Brain microvascular endothelial cell (primary cell): ENCODE measurements at regions not wholly inside any gene's neighbourhood (a gene's known extent, or its start where the extent isn't known, plus 50 kb on each side); places are given as distances from the start of the nearest gene placed in this dataset.

ENCODE experiments used
- DNase-seq: peaks from one replicate; pipeline ENCODE4 v3.0.0-alpha.2; 2020
- H3K27ac ChIP-seq: fragments of 250-450 bp; sonication (Bioruptor Pico); 2 replicates; pipeline ENCODE4 v1.5.1; 2020; ENCODE audit warnings: mild to moderate bottlenecking, moderate library complexity
- H3K27me3 ChIP-seq: fragments of 250-450 bp; sonication (Bioruptor Pico); replicated peaks from 2 replicates; pipeline ENCODE4 v1.5.1; 2020; ENCODE audit warnings: mild to moderate bottlenecking
- H3K36me3 ChIP-seq: fragments of 250-450 bp; sonication (Bioruptor Pico); replicated peaks from 2 replicates; pipeline ENCODE4 v1.5.1; 2020; ENCODE audit warnings: mild to moderate bottlenecking
- H3K4me3 ChIP-seq: 2 replicates; pipeline ENCODE4 v1.5.1; 2011; ENCODE audit warnings: low read depth, mild to moderate bottlenecking, control low read depth, low read length, moderate library complexity
- in situ Hi-C: cut with HindIII; loops from 2 replicates; pipeline ENCODE4 v1.10.0; 2017; ENCODE audit warnings: low sequenced_read_pairs, low pct_ligation_motif_present
- TF ChIP-seq, protein P1 (sequence below): IDR thresholded peaks from 2 replicates; pipeline ENCODE4 v1.5.1; 2011; ENCODE audit warnings: low read depth, mild to moderate bottlenecking, moderate library complexity, low read length, control low read depth, inconsistent platforms; ENCODE audit errors: missing control alignments

DNA sequence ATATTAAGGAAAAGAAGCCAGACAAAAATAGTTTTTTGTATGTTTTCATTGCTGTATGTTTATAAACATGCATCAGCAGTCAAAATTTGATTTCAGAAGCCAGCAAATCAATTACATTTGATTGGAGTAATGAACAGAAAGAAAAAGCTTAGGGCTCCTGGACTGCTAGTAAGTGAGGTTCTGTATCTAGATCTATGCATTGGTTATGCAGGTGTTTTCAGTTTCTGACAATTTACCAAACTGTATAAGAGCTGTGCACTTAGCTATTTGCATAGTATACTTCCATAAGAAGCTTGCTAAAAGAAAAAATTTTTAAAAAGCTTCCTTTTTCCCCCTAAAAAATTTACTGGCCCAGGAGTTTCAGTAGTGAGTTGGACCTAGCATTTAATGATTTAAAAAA is 881.6 kb downstream of the PCDH7 start:
- DNase-seq: no peak
- TF ChIP-seq, protein P1, sequence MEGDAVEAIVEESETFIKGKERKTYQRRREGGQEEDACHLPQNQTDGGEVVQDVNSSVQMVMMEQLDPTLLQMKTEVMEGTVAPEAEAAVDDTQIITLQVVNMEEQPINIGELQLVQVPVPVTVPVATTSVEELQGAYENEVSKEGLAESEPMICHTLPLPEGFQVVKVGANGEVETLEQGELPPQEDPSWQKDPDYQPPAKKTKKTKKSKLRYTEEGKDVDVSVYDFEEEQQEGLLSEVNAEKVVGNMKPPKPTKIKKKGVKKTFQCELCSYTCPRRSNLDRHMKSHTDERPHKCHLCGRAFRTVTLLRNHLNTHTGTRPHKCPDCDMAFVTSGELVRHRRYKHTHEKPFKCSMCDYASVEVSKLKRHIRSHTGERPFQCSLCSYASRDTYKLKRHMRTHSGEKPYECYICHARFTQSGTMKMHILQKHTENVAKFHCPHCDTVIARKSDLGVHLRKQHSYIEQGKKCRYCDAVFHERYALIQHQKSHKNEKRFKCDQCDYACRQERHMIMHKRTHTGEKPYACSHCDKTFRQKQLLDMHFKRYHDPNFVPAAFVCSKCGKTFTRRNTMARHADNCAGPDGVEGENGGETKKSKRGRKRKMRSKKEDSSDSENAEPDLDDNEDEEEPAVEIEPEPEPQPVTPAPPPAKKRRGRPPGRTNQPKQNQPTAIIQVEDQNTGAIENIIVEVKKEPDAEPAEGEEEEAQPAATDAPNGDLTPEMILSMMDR: no peak
- in situ Hi-C loops: no loop called here
- Histone ChIP-seq H3K27ac (no peak overlapping the region), H3K27me3 (no peaks in the 10 kb centered on the region), H3K36me3 (no peaks in the 10 kb centered on the region), H3K4me3 (no peak overlapping the region)

DNA sequence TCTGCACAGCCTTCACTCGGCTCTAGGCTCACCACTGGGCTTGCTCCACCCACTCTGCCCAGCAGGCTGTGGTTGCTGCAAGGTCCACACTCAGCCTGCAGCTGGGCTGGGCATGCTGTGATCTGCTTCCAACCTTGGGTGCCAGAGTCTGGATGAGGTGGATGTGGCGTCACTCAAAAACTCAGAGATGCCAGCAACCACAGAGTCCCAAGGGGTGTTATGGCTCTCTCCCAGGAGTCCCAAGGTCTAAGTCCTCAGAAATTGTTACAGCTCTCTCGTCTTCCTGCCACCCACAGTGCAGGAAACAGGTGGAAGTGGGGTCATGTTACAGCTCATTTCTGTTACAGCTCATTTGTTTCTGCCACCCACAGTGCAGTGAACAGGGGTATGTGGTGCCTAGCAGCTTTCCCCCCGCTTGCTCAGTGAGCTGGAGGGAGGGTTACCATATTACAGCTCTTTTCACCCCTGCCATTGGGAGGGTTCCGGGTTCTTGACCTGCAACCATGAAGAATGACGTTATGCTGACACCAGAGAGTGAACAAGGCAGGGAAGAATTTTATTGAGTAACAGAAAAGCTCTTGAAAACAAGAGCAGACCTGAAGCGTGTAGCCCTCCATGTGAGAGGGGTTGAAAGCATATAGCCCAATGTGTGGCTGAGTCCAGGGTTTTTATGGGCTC is 893.9 kb downstream of the PCDH7 start:
- no peak overlapping the region for H3K27ac ChIP-seq
- TF ChIP-seq, protein P1: no peak
- H3K4me3 ChIP-seq: no peak overlapping the region
- H3K27me3 ChIP-seq: no peaks in the 10 kb centered on the region
- in situ Hi-C loops: no loop called here
- no peak for DNase-seq
- no peaks in the 10 kb centered on the region for H3K36me3 ChIP-seq

DNA sequence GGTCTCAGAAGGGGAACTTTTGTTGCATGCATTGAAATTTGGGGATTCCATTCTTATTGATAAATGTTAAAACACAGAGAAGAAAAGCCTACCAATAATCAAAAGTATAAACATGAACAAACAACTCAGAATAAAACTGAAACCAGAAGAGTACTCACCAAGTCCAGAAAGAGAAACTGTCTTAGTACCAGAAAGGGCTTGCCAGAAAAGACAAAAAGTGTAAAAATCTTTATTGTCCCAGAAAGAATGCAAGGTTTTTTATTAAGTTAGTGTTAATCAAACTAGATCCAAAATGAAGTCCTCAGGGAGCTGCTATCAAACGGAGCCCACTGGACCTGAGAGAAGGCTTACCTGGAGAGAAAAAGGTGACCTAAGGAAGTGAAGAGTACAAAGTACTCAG is 897.5 kb downstream of the PCDH7 start:
- no peak overlapping the region for H3K4me3 ChIP-seq
- TF ChIP-seq, protein P1: no peak
- no peak overlapping the region for H3K27ac ChIP-seq
- in situ Hi-C loops: no loop called here
- no peaks in the 10 kb centered on the region for H3K27me3 ChIP-seq
- H3K36me3 ChIP-seq: no peaks in the 10 kb centered on the region
- DNase-seq: no peak

DNA sequence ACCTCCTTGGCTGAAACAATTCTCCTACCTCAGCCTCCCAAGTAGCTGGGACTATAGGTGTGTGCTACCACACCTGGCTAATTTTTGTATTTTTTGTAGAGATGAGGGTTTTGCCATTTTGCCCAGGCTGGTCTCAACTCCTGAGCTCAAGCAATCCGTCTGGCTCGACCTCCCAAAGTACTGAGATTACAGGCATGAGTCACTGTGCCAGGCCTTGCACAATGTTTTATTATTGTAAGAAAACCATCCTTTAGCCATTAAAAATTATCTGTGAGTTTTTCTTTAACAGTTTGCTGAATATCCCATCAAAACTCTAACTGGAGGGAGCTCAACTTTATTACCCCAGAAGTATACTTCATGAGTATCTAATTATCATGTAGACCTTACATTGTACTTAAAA is 900.3 kb downstream of the PCDH7 start:
- TF ChIP-seq, protein P1: no peak
- Histone ChIP-seq H3K27me3 (no peaks in the 10 kb centered on the region), H3K36me3 (no peaks in the 10 kb centered on the region), H3K4me3 (no peak overlapping the region), H3K27ac (no peak overlapping the region)
- in situ Hi-C loops: no loop called here
- peak; percentile 36 for DNase-seq

DNA sequence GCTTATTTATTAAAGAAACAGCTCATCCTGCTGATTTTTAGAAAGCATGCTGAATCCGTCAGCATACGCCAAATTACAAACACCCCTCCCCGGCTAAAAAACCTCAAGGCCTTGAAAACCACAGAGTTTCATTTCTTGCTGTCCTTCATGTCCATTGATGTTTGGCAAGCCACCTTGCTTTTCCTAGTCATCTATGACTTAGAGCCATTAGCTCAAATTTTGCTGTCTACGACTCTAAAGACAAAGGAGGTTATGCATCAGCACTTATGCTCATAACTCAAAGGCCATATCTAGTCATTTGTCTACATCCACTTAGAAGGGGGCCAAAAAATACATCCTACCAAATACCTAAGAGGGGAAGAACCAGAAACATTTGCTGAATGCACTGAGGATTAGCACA is 925.1 kb downstream of the PCDH7 start:
- no peaks in the 10 kb centered on the region for H3K36me3 ChIP-seq
- in situ Hi-C loops: no loop called here
- no peak for DNase-seq
- H3K27me3 ChIP-seq: no peaks in the 10 kb centered on the region
- no peak overlapping the region for H3K27ac ChIP-seq
- H3K4me3 ChIP-seq: no peak overlapping the region
- TF ChIP-seq, protein P1: no peak

DNA sequence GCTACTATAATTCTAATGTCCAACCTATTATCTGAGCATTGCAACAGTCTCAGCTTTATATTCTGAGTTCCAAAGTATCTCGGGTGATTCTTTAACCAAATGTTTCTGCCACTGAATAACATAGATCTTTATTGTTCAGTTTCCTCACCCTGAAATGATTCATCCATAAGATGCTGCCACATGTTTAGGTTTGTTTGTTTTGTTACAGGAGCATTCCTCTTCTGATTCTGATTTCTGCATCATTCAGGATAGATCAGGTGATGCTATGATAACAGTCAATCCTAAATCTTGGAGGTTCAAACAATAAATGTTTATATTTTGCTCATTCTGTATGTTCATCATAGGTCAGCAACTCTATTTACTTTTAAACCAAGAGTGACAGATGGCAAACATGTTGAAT is 927.6 kb downstream of the PCDH7 start:
- in situ Hi-C loops: no loop called here
- Histone ChIP-seq H3K27ac (no peak overlapping the region), H3K4me3 (no peak overlapping the region), H3K27me3 (no peaks in the 10 kb centered on the region), H3K36me3 (no peaks in the 10 kb centered on the region)
- DNase-seq: no peak
- TF ChIP-seq, protein P1: no peak
